CD4-positive, alpha-beta memory T cell (primary cell): ENCODE measurements at regions not wholly inside any gene's neighbourhood (a gene's known extent, or its start where the extent isn't known, plus 50 kb on each side); places are given as distances from the start of the nearest gene placed in this dataset.
"Not testable (repeated sequence)": the region's sequence is repeated elsewhere in the genome, so short reads cannot be mapped to it uniquely, and the experiment has no call there.

Experiments used
- CTCF ChIA-PET: fragments of 350-600 bp; sonication (Branson Sonifier 250); formaldehyde crosslinking; loops from one replicate; lab custom pipeline; 2021; ENCODE audit warnings: inconsistent platforms; ENCODE audit not compliant: partially characterized antibody; lab: Charles Lee
- POLR2A ChIA-PET: fragments of 350-600 bp; sonication (Branson Sonifier 250); formaldehyde crosslinking; loops from one replicate; lab custom pipeline; 2021; ENCODE audit not compliant: partially characterized antibody; lab: Charles Lee
- DNase-seq, 5 donors: peaks; one replicate each; pipeline versions ENCODE4 v3.0.0 to v3.0.0-alpha.2; 2020 to 2022; ENCODE audit warnings: mixed read lengths in 1 of 5
- H3K27ac ChIP-seq: one replicate; pipeline ENCODE4 v1.7.0; 2013; ENCODE audit warnings: low read depth, low read length
- H3K27me3 ChIP-seq: 2 replicates; pipeline ENCODE4 v1.7.0; 2013; ENCODE audit warnings: mild to moderate bottlenecking, low read length, moderate library complexity; ENCODE audit not compliant: insufficient read depth
- H3K36me3 ChIP-seq: 2 replicates; pipeline ENCODE4 v1.7.0; 2013; ENCODE audit warnings: mild to moderate bottlenecking, low read length, moderate library complexity; ENCODE audit not compliant: insufficient read depth
- H3K4me1 ChIP-seq: 2 replicates; pipeline ENCODE4 v1.7.0; 2013; ENCODE audit warnings: mild to moderate bottlenecking, low read length, moderate library complexity; ENCODE audit not compliant: insufficient read depth
- H3K4me3 ChIP-seq, 2 donors: one replicate each; pipeline ENCODE4 v1.7.0; 2013; ENCODE audit warnings: low read length in 2 of 2, mild to moderate bottlenecking in 1 of 2
- H3K9me3 ChIP-seq, 2 donors: one replicate each; pipeline ENCODE4 v1.7.0; 2013; ENCODE audit warnings: low read length in 2 of 2, control low read depth in 1 of 2; ENCODE audit not compliant: control insufficient read depth in 1 of 2
- H3K27ac Mint-ChIP-seq, 7 donors: one replicate each; pipeline ENCODE4 v1.8.0; 2020 to 2021; ENCODE audit warnings: mixed read lengths in 7 of 7, mild to moderate bottlenecking in 6 of 7, inconsistent platforms in 3 of 7, moderate library complexity in 3 of 7
- H3K27me3 Mint-ChIP-seq, 2 donors: one replicate each; pipeline ENCODE4 v1.8.0; 2020 to 2021; ENCODE audit warnings: mixed read lengths in 2 of 2
- H3K36me3 Mint-ChIP-seq, 2 donors: one replicate each; pipeline ENCODE4 v1.8.0; 2020 to 2021; ENCODE audit warnings: mixed read lengths in 2 of 2, inconsistent platforms in 1 of 2, mild to moderate bottlenecking in 1 of 2
- H3K4me1 Mint-ChIP-seq, 4 donors: one replicate each; pipeline ENCODE4 v1.8.0; 2020 to 2021; ENCODE audit warnings: mixed read lengths in 4 of 4, mild to moderate bottlenecking in 1 of 4
- H3K4me3 Mint-ChIP-seq, 8 donors: one replicate each; pipeline ENCODE4 v1.8.0; 2020 to 2021; ENCODE audit warnings: mixed read lengths in 8 of 8, mild to moderate bottlenecking in 7 of 8, moderate library complexity in 6 of 8, inconsistent platforms in 3 of 8
- H3K9me3 Mint-ChIP-seq, 8 donors: one replicate each; pipeline ENCODE4 v1.8.0; 2020 to 2021; ENCODE audit warnings: mixed read lengths in 8 of 8, mild to moderate bottlenecking in 5 of 8, inconsistent platforms in 3 of 8, moderate library complexity in 1 of 8
- intact Hi-C: fragments of 100-400 bp; cut with micrococcal nuclease; formaldehyde crosslinking; loops from one replicate; pipeline ENCODE4 v1.15.1; 2023

GRCh38 chr22:12384612-12385011 lies 3143.4 kb upstream of the OR11H1 start:
- H3K27ac ChIP-seq, H3K4me1 ChIP-seq, CTCF ChIA-PET, H3K4me3 Mint-ChIP-seq, POLR2A ChIA-PET, H3K36me3 ChIP-seq, H3K9me3 ChIP-seq, H3K27ac Mint-ChIP-seq, DNase-seq, H3K36me3 Mint-ChIP-seq, H3K4me3 ChIP-seq, H3K27me3 ChIP-seq, intact Hi-C loops, H3K4me1 Mint-ChIP-seq, H3K27me3 Mint-ChIP-seq: not testable (repeated sequence)
- peaks cover 7 to 61% (median 38%) of the 10 kb centered on the region in 8 donors for H3K9me3 Mint-ChIP-seq

GRCh38 chr22:12388824-12389800 lies 3138.9 kb upstream of the OR11H1 start:
- H3K4me3 Mint-ChIP-seq, DNase-seq, CTCF ChIA-PET, H3K27me3 Mint-ChIP-seq, POLR2A ChIA-PET, H3K27ac ChIP-seq, H3K4me1 Mint-ChIP-seq, H3K36me3 Mint-ChIP-seq, H3K36me3 ChIP-seq, H3K9me3 ChIP-seq, intact Hi-C loops, H3K4me1 ChIP-seq, H3K27ac Mint-ChIP-seq, H3K4me3 ChIP-seq, H3K27me3 ChIP-seq: not testable (repeated sequence)
- H3K9me3 Mint-ChIP-seq = peaks cover 6 to 73% (median 54%) of the 10 kb centered on the region in 8 donors

- H3K36me3 Mint-ChIP-seq, H3K27me3 ChIP-seq, H3K27ac ChIP-seq, H3K4me1 Mint-ChIP-seq, H3K27ac Mint-ChIP-seq, H3K27me3 Mint-ChIP-seq, intact Hi-C loops, DNase-seq, H3K9me3 ChIP-seq, H3K4me3 Mint-ChIP-seq, POLR2A ChIA-PET, H3K36me3 ChIP-seq, H3K4me3 ChIP-seq, CTCF ChIA-PET, H3K4me1 ChIP-seq: not testable (repeated sequence)
- peaks cover 2 to 58% (median 32%) of the 10 kb centered on the region in 8 donors for H3K9me3 Mint-ChIP-seq
Measured at GRCh38 chr22:12397270-12397669, 3130.7 kb upstream of the OR11H1 start.

GRCh38 chr22:12401942-12402341 lies 3126.1 kb upstream of the OR11H1 start:
- H3K36me3 ChIP-seq, H3K9me3 ChIP-seq, H3K27me3 ChIP-seq, H3K27ac Mint-ChIP-seq, H3K4me3 Mint-ChIP-seq, H3K4me3 ChIP-seq, H3K36me3 Mint-ChIP-seq, CTCF ChIA-PET, H3K4me1 ChIP-seq, H3K27ac ChIP-seq, DNase-seq, POLR2A ChIA-PET, H3K27me3 Mint-ChIP-seq, H3K4me1 Mint-ChIP-seq, intact Hi-C loops: not testable (repeated sequence)
- H3K9me3 Mint-ChIP-seq = peaks cover 6 to 70% (median 37%) of the 10 kb centered on the region in 8 donors

GRCh38 chr22:12402531-12402930 lies 3125.5 kb upstream of the OR11H1 start:
- H3K27ac ChIP-seq, H3K4me1 Mint-ChIP-seq, H3K9me3 ChIP-seq, H3K27me3 ChIP-seq, intact Hi-C loops, H3K36me3 ChIP-seq, H3K27me3 Mint-ChIP-seq, H3K4me1 ChIP-seq, H3K36me3 Mint-ChIP-seq, DNase-seq, POLR2A ChIA-PET, H3K4me3 ChIP-seq, CTCF ChIA-PET, H3K27ac Mint-ChIP-seq, H3K4me3 Mint-ChIP-seq: not testable (repeated sequence)
- peaks cover 6 to 66% (median 37%) of the 10 kb centered on the region in 8 donors for H3K9me3 Mint-ChIP-seq

- intact Hi-C loops, H3K27ac Mint-ChIP-seq, H3K36me3 Mint-ChIP-seq, H3K4me3 Mint-ChIP-seq, H3K4me1 Mint-ChIP-seq, H3K27ac ChIP-seq, H3K27me3 Mint-ChIP-seq, H3K36me3 ChIP-seq, H3K4me3 ChIP-seq, H3K4me1 ChIP-seq, CTCF ChIA-PET, H3K27me3 ChIP-seq, H3K9me3 ChIP-seq, DNase-seq, POLR2A ChIA-PET: not testable (repeated sequence)
- peaks cover 2 to 58% (median 41%) of the 10 kb centered on the region in 8 donors for H3K9me3 Mint-ChIP-seq
Measured at GRCh38 chr22:12435890-12436289, 3092.1 kb upstream of the OR11H1 start.
